ENCODE measurements at regions not wholly inside any gene's neighbourhood (a gene's known extent, or its start where the extent isn't known, plus 50 kb on each side); places are given as distances from the start of the nearest gene placed in this dataset.

DNA sequence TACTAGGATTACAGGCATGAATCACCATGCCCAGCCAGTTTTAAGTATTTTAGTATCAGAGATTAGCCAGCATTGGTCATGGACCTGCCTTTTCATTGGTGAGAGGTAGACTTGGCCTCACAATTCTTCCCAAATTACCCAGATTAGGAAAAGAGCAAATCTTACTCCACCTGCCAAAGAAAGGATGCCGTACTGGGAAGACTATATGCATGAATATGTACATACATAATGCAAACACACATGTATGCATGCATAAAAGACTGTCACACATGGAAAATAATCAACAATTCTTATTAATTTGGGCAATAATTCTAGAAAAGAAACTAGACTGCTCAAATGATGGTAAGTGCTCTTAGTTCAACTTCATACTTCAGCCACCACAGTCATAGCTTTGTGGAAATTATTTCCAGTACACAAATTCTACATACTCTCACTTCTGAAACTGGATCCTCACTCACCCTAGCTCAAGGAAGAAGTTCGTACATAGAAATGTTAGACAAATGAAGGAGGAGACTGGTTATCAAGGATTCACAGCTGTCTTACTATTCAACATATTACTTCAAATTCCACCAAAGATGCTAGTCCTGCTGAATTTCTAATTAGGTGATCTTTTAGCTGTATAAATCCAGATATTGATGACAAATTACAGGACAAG is 73.7 kb downstream of the MINAR2 start:
- DNase-seq (ENCODE audit: extremely low spot score): no peak
- CTCF ChIA-PET: interaction anchor here (1.0 to 1.3 kb wide), 2 partner anchors 31 to 53 kb away, joined by 4 to 6 read pairs; no protein-coding TSS in a partner anchor
- POLR2A ChIA-PET: no interaction called here
- TF ChIP-seq, protein P1, sequence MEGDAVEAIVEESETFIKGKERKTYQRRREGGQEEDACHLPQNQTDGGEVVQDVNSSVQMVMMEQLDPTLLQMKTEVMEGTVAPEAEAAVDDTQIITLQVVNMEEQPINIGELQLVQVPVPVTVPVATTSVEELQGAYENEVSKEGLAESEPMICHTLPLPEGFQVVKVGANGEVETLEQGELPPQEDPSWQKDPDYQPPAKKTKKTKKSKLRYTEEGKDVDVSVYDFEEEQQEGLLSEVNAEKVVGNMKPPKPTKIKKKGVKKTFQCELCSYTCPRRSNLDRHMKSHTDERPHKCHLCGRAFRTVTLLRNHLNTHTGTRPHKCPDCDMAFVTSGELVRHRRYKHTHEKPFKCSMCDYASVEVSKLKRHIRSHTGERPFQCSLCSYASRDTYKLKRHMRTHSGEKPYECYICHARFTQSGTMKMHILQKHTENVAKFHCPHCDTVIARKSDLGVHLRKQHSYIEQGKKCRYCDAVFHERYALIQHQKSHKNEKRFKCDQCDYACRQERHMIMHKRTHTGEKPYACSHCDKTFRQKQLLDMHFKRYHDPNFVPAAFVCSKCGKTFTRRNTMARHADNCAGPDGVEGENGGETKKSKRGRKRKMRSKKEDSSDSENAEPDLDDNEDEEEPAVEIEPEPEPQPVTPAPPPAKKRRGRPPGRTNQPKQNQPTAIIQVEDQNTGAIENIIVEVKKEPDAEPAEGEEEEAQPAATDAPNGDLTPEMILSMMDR (IDR thresholded peaks at IDR 0.05; ENCODE audit: control extremely low read depth, extremely low read depth, low read depth, missing control alignments): no peak

DNA sequence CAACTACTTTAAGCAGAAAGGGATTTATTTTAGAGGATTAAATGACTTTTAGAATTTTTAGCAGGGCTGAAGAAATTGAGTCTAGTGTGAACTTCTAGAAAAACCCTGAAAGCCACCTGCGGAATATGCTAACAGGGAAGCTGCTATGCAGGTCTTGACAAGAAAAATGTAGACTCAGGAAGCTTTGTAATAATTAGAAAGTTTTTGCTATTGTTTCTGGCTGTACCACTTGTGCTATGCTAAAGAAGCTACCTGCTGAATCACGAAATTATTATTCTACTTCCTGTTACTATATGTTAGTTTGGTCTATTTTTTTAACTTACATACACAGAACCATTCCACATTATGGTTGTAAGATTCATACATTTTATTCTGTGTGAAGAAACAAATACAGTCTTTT is 74.0 kb upstream of the CHSY3 start:
- POLR2A ChIA-PET: no interaction called here
- DNase-seq (ENCODE audit: extremely low spot score): no peak
- CTCF ChIA-PET: interaction anchor here (1.5 kb wide), 1 partner anchor 10 kb away, joined by 4 read pairs; no protein-coding TSS in a partner anchor
- TF ChIP-seq, protein P1 (IDR thresholded peaks at IDR 0.05; ENCODE audit: control extremely low read depth, extremely low read depth, low read depth, missing control alignments): no peak

DNA sequence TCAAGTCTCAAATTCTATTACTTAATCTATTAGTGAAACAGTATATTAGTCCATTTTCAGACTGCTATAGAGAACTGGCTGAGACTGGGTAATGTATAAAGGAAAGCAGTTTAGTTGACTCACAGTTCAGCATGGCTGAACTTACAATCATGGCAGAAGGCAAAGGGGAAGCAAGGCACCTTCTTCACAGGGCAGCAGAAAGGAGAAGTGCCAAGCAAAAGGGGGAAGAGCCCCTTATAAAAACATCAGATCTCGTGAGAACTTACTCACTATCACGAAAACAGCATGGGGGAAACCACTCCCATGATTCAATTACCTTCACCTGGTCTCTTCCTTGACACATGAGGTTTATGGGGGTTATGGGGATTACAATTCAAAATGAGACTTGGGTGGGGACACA is 67.9 kb upstream of the CHSY3 start:
- DNase-seq (ENCODE audit: extremely low spot score): no peak
- TF ChIP-seq, protein P1 (IDR thresholded peaks at IDR 0.05; ENCODE audit: control extremely low read depth, extremely low read depth, low read depth, missing control alignments): no peak
- ChIA-PET POLR2A (no interaction called here), CTCF (interaction anchor here (1.2 to 2.2 kb wide), 2 partner anchors 16 to 19 kb away, joined by 3 to 8 read pairs; no protein-coding TSS in a partner anchor)

DNA sequence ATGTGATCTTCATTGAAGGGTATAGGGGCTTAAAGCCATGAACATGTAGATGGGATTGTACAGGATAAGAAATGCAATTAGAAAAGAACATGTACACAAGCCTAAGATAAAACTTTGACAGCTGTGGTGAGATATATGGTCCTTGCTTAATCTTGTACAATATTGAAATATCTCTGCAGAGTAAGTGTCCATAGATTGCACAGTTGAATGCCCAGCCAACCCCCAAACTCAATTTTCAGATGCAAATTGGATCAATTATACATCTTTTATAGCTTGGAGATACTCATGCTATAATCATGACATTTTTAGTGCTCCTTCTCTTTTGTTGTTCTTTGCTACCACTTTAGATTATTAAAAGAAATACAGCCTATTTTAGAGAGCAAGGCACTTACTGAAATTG is 59.5 kb upstream of the CHSY3 start:
- CTCF ChIA-PET: interaction anchor here (1.0 to 5.3 kb wide), 3 partner anchors 8 to 74 kb away, joined by 3 to 26 read pairs (median 11); no protein-coding TSS in a partner anchor
- POLR2A ChIA-PET: no interaction called here
- no peak for DNase-seq (ENCODE audit: extremely low spot score)
- TF ChIP-seq, protein P1 (IDR thresholded peaks at IDR 0.05; ENCODE audit: control extremely low read depth, extremely low read depth, low read depth, missing control alignments): no peak

DNA sequence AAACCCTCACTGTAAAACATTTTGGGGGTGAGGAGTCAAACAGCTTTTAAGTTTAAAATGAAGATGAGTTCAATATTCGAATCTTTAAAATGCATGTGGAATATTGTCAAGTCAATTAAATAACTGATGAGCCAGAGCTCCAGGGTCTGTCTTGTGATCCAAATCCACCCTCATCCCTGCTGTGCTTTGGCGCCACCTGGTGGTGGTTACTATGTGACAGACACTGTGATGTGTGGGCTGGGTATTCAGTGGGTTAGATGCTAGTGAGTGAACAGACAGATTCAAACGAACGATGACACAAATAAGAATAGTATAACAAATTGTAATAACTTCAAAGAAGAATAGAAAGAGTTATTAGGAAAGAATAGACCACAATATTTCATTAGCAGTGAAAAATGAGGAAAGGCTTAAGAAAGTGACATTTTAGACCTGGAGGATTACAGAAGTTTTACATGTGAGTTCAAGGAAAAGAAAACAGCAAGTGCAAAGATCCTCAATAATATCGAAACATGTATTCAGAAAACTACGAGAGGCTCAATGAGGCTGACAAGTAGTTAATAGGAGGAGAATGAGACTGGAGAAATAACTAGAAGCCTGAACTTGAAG is 51.4 kb upstream of the CHSY3 start:
- ChIA-PET POLR2A (no interaction called here), CTCF (interaction anchor here (0.6 to 5.9 kb wide), 20 partner anchors 10 to 218 kb away, joined by 3 to 118 read pairs (median 4); no protein-coding TSS in a partner anchor)
- DNase-seq (ENCODE audit: extremely low spot score): peak; percentile 26
- TF ChIP-seq, protein P1 (IDR thresholded peaks at IDR 0.05; ENCODE audit: control extremely low read depth, extremely low read depth, low read depth, missing control alignments): peak; percentile 97

DNA sequence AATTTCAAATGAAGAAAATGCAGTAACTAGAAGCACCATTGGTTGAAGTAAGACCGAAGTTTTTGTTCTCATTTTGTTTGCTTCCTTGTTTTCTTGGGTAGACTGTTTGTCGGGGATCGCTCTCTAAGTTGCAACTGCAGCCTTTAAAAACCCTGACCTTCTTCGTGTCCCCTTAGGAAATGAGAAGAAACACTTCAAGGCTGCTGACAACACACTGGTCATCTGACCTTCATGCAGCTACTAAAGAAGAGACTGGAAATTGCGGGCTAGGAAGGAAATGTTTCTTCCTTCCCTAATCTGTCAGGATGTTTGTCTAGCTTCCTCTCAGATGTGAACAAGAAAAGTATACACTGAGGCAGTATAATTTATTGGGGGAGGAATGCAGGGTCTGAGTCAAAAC is 50.7 kb upstream of the CHSY3 start:
- no peak for DNase-seq (ENCODE audit: extremely low spot score)
- POLR2A ChIA-PET: no interaction called here
- TF ChIP-seq, protein P1 (IDR thresholded peaks at IDR 0.05; ENCODE audit: control extremely low read depth, extremely low read depth, low read depth, missing control alignments): no peak
- CTCF ChIA-PET: interaction anchor here (0.7 to 5.9 kb wide), 8 partner anchors 10 to 190 kb away, joined by 3 to 118 read pairs (median 4); no protein-coding TSS in a partner anchor

Data from GM10248 (cell line).